OCI-LY7 (cell line): ENCODE measurements at regions not wholly inside any gene's neighbourhood (a gene's known extent, or its start where the extent isn't known, plus 50 kb on each side); places are given as distances from the start of the nearest gene placed in this dataset.

Experiments used
- BruUV-seq: library from RNA; stranded (reverse); fragments of 400-500 nt; replicated peaks from 2 replicates; lab custom pipeline; 2021; lab: Mats Ljungman, UMichigan
- CTCF ChIA-PET: fragments of 300-600 bp; sonication (Branson Sonifier 250); formaldehyde crosslinking; loops from one replicate; lab custom pipeline; 2022; ENCODE audit warnings: antibody characterized with exemption; ENCODE audit not compliant: unreplicated experiment; lab: Charles Lee
- POLR2A ChIA-PET: fragments of 300-600 bp; sonication (Branson Sonifier 250); formaldehyde crosslinking; loops from one replicate; lab custom pipeline; 2022; ENCODE audit warnings: antibody characterized with exemption; lab: Charles Lee
- DNase-seq: peaks from one replicate; pipeline ENCODE4 v3.0.0-alpha.2; 2015; ENCODE audit warnings: low spot score
- H2AFZ ChIP-seq: fragments of 200-600 bp; sonication (generic), shearing (Covaris generic); 2 replicates; pipeline ENCODE4 v1.6.1; 2014; ENCODE audit warnings: mild to moderate bottlenecking, antibody characterized with exemption, low read length, moderate library complexity
- H3K27ac ChIP-seq: fragments of 200-600 bp; sonication (generic); 2 replicates; pipeline ENCODE4 v1.5.1; 2014; ENCODE audit warnings: mixed run types, low read depth, mild to moderate bottlenecking, moderate library complexity, low read length, inconsistent platforms; ENCODE audit not compliant: poor library complexity, severe bottlenecking
- H3K36me3 ChIP-seq: fragments of 200-600 bp; sonication (generic); 2 replicates; pipeline ENCODE4 v1.6.1; 2014; ENCODE audit warnings: mild to moderate bottlenecking, antibody characterized with exemption, low read length, moderate library complexity, mixed read lengths; ENCODE audit not compliant: insufficient read depth
- H3K4me1 ChIP-seq: fragments of 200-600 bp; sonication (generic); 2 replicates; pipeline ENCODE4 v1.5.1; 2014; ENCODE audit warnings: mild to moderate bottlenecking, low read length; ENCODE audit not compliant: insufficient read depth, poor library complexity, severe bottlenecking
- H3K4me2 ChIP-seq: fragments of 200-600 bp; sonication (generic); 2 replicates; pipeline ENCODE4 v1.6.1; 2014; ENCODE audit warnings: mild to moderate bottlenecking, low read length
- H3K4me3 ChIP-seq: fragments of 200-600 bp; sonication (generic); 2 replicates; pipeline ENCODE4 v1.5.1; 2014; ENCODE audit warnings: mild to moderate bottlenecking, low read depth, low read length; ENCODE audit not compliant: poor library complexity, severe bottlenecking
- H3K79me2 ChIP-seq: fragments of 200-600 bp; sonication (generic); 2 replicates; pipeline ENCODE4 v1.6.1; 2016; ENCODE audit warnings: low read depth, mild to moderate bottlenecking, low read length, moderate library complexity, mixed read lengths; ENCODE audit not compliant: insufficient read depth
- H3K9me2 ChIP-seq: fragments of 200-600 bp; sonication (generic); 2 replicates; pipeline ENCODE4 v1.6.1; 2016; ENCODE audit warnings: mild to moderate bottlenecking, low read length, mixed read lengths; ENCODE audit not compliant: insufficient read depth
- H3K9me3 ChIP-seq: fragments of 200-600 bp; sonication (generic); 2 replicates; pipeline ENCODE4 v1.6.1; 2014; ENCODE audit warnings: mild to moderate bottlenecking, mixed run types, low read length, mixed read lengths
- H4K20me1 ChIP-seq: fragments of 200-600 bp; sonication (generic); 2 replicates; pipeline ENCODE4 v1.6.1; 2014; ENCODE audit warnings: mild to moderate bottlenecking, antibody characterized with exemption, low read length, moderate library complexity, mixed read lengths; ENCODE audit not compliant: insufficient read depth
- EZH2phosphoT487 ChIP-seq: fragments of 200-600 bp; sonication (generic); IDR thresholded peaks from 2 replicates; pipeline ENCODE4 v1.6.1; 2018; ENCODE audit warnings: low read depth, borderline replicate concordance, mild to moderate bottlenecking, mixed run types, antibody characterized with exemption, low read length, moderate library complexity, mixed read lengths
- intact Hi-C: fragments of 100-400 bp; cut with micrococcal nuclease; formaldehyde crosslinking; loops from one replicate; pipeline ENCODE4 v1.10.0; 2022; ENCODE audit not compliant: unreplicated experiment
- TF ChIP-seq, protein P1 (sequence below): fragments of 200-600 bp; sonication (generic); conservative IDR thresholded peaks from 2 replicates; pipeline ENCODE4 v1.5.1; 2014; ENCODE audit warnings: mild to moderate bottlenecking, antibody characterized with exemption, low read length, moderate library complexity, mixed read lengths

DNA sequence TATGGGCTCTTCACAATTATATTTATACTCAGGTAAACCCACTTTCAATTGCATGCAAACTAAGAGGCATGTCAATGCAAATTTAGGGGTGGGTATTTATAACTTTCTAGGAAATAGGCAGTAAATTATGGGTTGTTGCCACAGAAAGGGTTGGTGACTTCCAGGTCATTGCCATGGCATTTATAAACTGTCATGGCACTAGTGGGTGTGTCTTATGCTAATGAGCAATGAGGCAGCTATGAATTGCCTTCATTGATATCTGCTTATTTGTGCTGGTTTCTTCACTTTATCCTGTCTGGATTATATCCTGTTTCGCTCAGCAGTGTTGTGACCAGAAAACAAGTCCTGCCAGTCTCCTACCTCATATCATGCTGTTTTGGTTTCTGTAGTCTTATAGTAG is 597.3 kb upstream of the DAB2 start:
- no TSS peak for BruUV-seq
- H3K4me3 ChIP-seq: no peak overlapping the region
- no peak overlapping the region for H3K27ac ChIP-seq
- TF ChIP-seq EZH2phosphoT487: no peak
- TF ChIP-seq, protein P1, sequence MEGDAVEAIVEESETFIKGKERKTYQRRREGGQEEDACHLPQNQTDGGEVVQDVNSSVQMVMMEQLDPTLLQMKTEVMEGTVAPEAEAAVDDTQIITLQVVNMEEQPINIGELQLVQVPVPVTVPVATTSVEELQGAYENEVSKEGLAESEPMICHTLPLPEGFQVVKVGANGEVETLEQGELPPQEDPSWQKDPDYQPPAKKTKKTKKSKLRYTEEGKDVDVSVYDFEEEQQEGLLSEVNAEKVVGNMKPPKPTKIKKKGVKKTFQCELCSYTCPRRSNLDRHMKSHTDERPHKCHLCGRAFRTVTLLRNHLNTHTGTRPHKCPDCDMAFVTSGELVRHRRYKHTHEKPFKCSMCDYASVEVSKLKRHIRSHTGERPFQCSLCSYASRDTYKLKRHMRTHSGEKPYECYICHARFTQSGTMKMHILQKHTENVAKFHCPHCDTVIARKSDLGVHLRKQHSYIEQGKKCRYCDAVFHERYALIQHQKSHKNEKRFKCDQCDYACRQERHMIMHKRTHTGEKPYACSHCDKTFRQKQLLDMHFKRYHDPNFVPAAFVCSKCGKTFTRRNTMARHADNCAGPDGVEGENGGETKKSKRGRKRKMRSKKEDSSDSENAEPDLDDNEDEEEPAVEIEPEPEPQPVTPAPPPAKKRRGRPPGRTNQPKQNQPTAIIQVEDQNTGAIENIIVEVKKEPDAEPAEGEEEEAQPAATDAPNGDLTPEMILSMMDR: no peak
- CTCF ChIA-PET: no interaction called here
- H3K36me3 ChIP-seq: no peaks in the 10 kb centered on the region
- H3K79me2 ChIP-seq: no peaks in the 10 kb centered on the region
- H3K9me3 ChIP-seq: no peaks in the 10 kb centered on the region
- POLR2A ChIA-PET: interaction anchor here (0.6 to 2.2 kb wide), 3 partner anchors 13 to 158 kb away, joined by 3 to 5 read pairs (median 3); no protein-coding TSS in a partner anchor
- H2AFZ ChIP-seq: no peak overlapping the region
- no peak for DNase-seq
- intact Hi-C loops: no loop called here
- no peak overlapping the region for H3K4me2 ChIP-seq
- no peaks in the 10 kb centered on the region for H3K4me1 ChIP-seq
- H3K9me2 ChIP-seq: no peaks in the 10 kb centered on the region
- H4K20me1 ChIP-seq: no peaks in the 10 kb centered on the region

DNA sequence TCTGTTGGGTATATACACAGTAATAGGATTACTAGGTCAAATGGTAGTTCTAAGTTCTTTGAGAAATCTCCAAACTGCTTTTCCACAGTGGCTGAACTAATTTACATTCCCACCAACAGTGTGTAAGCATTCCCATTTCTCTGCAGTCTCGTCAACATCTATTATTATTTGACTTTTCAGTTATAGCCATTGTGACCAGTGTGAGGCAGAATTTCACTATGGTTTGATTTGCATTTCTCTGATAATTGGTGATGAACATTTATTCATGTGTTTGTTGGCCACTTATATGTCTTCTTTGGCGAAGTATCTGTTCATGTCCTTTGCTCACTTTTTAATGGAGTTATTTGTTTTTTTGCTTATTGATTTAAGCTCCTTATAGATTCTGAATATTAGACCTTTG is 596.2 kb upstream of the DAB2 start:
- Histone ChIP-seq H3K79me2 (no peaks in the 10 kb centered on the region), H3K9me2 (no peaks in the 10 kb centered on the region), H3K27ac (no peak overlapping the region), H4K20me1 (no peaks in the 10 kb centered on the region), H3K4me3 (no peak overlapping the region), H2AFZ (no peak overlapping the region), H3K4me1 (no peaks in the 10 kb centered on the region), H3K4me2 (no peak overlapping the region), H3K9me3 (no peaks in the 10 kb centered on the region), H3K36me3 (no peaks in the 10 kb centered on the region)
- intact Hi-C loops: loop anchor here (2.0 kb wide), 1 partner anchor 668 kb away; no protein-coding TSS in a partner anchor
- no TSS peak for BruUV-seq
- peak; percentile 10 for DNase-seq
- ChIA-PET CTCF (no interaction called here), POLR2A (interaction anchor here (0.7 to 2.2 kb wide), 3 partner anchors 12 to 159 kb away, joined by 3 to 5 read pairs (median 3); no protein-coding TSS in a partner anchor)
- TF ChIP-seq EZH2phosphoT487: no peak
- TF ChIP-seq, protein P1: peak; percentile 46; the same call in 1 of the 2 replicates

DNA sequence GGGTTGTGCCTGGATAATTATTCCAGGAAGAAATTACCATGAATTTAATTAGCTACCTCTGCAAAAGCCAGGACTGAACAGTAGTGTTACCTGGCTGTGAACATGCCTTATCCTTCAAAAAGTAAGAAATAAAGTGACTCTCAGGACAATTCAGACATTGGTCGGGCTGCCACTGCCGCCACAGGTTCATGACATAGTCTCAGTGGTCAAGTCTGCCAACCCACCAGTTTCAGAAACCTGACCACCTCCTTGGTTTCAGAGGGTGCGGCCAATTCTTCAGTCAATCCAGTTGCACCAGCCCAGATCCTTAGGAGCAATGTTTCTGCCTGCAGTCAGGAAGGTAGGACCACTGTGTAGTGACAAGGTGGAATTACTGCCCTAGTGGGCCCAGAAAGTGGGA is 593.1 kb upstream of the DAB2 start:
- no peak for DNase-seq
- TF ChIP-seq, protein P1: no peak
- TF ChIP-seq EZH2phosphoT487: no peak
- Histone ChIP-seq H3K36me3 (no peaks in the 10 kb centered on the region), H3K9me3 (no peaks in the 10 kb centered on the region), H3K4me2 (no peak overlapping the region), H4K20me1 (no peaks in the 10 kb centered on the region), H3K4me1 (no peaks in the 10 kb centered on the region), H3K79me2 (no peaks in the 10 kb centered on the region), H2AFZ (no peak overlapping the region), H3K27ac (no peak overlapping the region), H3K9me2 (no peaks in the 10 kb centered on the region), H3K4me3 (no peak overlapping the region)
- CTCF ChIA-PET: no interaction called here
- BruUV-seq: no TSS peak
- intact Hi-C loops: no loop called here
- POLR2A ChIA-PET: no interaction called here
